Uterus (tissue), 3 donors: ENCODE measurements at regions not wholly inside any gene's neighbourhood (a gene's known extent, or its start where the extent isn't known, plus 50 kb on each side); places are given as distances from the start of the nearest gene placed in this dataset.

Experiments
- DNase-seq, 2 donors: peaks; one replicate each; pipeline ENCODE4 v3.0.0-alpha.2; 2019 to 2020
- H3K27ac ChIP-seq, 2 donors: fragments of 200-600 bp; sonication (generic); 1 replicate in 1 of 2; 2 replicates in 1 of 2; pipeline ENCODE4 v1.5.1; 2016 to 2018
- H3K27me3 ChIP-seq, 2 donors: fragments of 200-600 bp; sonication (generic); one replicate each; pipeline ENCODE4 v1.5.1; 2018 to 2019; ENCODE audit warnings: control low read depth in 1 of 2
- H3K36me3 ChIP-seq, 2 donors: fragments of 200-600 bp; sonication (generic); one replicate each; pipeline ENCODE4 v1.5.1; 2019; ENCODE audit warnings: control low read depth in 1 of 2
- H3K4me1 ChIP-seq, 2 donors: fragments of 200-600 bp; sonication (generic); one replicate each; pipeline ENCODE4 v1.5.1; 2018 to 2019; ENCODE audit warnings: control low read depth in 1 of 2
- H3K4me3 ChIP-seq, 2 donors: fragments of 200-600 bp; sonication (generic); 1 replicate in 1 of 2; 2 replicates in 1 of 2; pipeline ENCODE4 v1.5.1; 2018 to 2019; ENCODE audit warnings: mild to moderate bottlenecking in 1 of 2
- H3K9me3 ChIP-seq, 2 donors: fragments of 200-600 bp; sonication (generic); one replicate each; pipeline ENCODE4 v1.5.1; 2019; ENCODE audit warnings: control low read depth in 1 of 2
- CTCF ChIP-seq, 4 experiments: fragments of 200-600 bp in 2 of 4; fragments of 450-650 bp in 2 of 4; sonication (generic) in 2 of 4; IDR thresholded peaks; one replicate each; pipeline ENCODE4 v1.5.1; 2016 to 2019; ENCODE audit warnings: antibody characterized with exemption in 4 of 4, mild to moderate bottlenecking in 2 of 4, moderate library complexity in 1 of 4
- POLR2A ChIP-seq, 2 donors: fragments of 450-650 bp; IDR thresholded peaks; one replicate each; pipeline ENCODE4 v1.6.1; 2016; ENCODE audit warnings: antibody characterized with exemption in 2 of 2, mild to moderate bottlenecking in 1 of 2, moderate library complexity in 1 of 2
- intact Hi-C: fragments of 100-400 bp; cut with DNase I; formaldehyde crosslinking; loops from one replicate; pipeline ENCODE4 v1.15.1; 2023; ENCODE audit warnings: low total_unique reads
- donor health status: DM: yes; HTN: yes; CAD: no.

GRCh38 chr2:129906139-129906860 is 73.2 kb upstream of the RAB6C start:
- H3K36me3 ChIP-seq, result no peaks in the 10 kb centered on the region
- H3K27ac ChIP-seq, result no peak overlapping the region
- intact Hi-C loops, result no loop called here
- no peak for TF ChIP-seq CTCF (IDR thresholded peaks at IDR 0.05)
- no peak for TF ChIP-seq POLR2A (IDR thresholded peaks at IDR 0.05)
- no peaks in the 10 kb centered on the region for H3K9me3 ChIP-seq
- no peak for DNase-seq
- no peaks in the 10 kb centered on the region for H3K4me1 ChIP-seq
- H3K4me3 ChIP-seq, result no peak overlapping the region
- H3K27me3 ChIP-seq, result no peaks in the 10 kb centered on the region

GRCh38 chr2:129906861-129907235 is 72.6 kb upstream of the RAB6C start:
- DNase-seq, result no peak
- no peak for TF ChIP-seq POLR2A (IDR thresholded peaks at IDR 0.05)
- no peak for TF ChIP-seq CTCF (IDR thresholded peaks at IDR 0.05)
- Histone ChIP-seq H3K4me3 (no peak overlapping the region), H3K27me3 (no peaks in the 10 kb centered on the region), H3K36me3 (no peaks in the 10 kb centered on the region), H3K9me3 (no peaks in the 10 kb centered on the region), H3K27ac (no peak overlapping the region), H3K4me1 (no peaks in the 10 kb centered on the region)
- intact Hi-C loops, result no loop called here

GRCh38 chr2:129907256-129907998 is 72.0 kb upstream of the RAB6C start:
- DNase-seq, result no peak
- Histone ChIP-seq H3K4me1 (no peaks in the 10 kb centered on the region), H3K9me3 (no peaks in the 10 kb centered on the region), H3K4me3 (no peak overlapping the region), H3K27ac (no peak overlapping the region), H3K27me3 (no peaks in the 10 kb centered on the region), H3K36me3 (no peaks in the 10 kb centered on the region)
- TF ChIP-seq POLR2A (IDR thresholded peaks at IDR 0.05) (no peak), CTCF (IDR thresholded peaks at IDR 0.05) (no peak)
- intact Hi-C loops, result no loop called here

GRCh38 chr2:129908721-129909373 is 70.6 kb upstream of the RAB6C start:
- TF ChIP-seq POLR2A (IDR thresholded peaks at IDR 0.05), result no peak
- TF ChIP-seq CTCF (IDR thresholded peaks at IDR 0.05), result no peak
- H3K27me3 ChIP-seq, result no peaks in the 10 kb centered on the region
- no peaks in the 10 kb centered on the region for H3K4me1 ChIP-seq
- H3K36me3 ChIP-seq, result no peaks in the 10 kb centered on the region
- H3K9me3 ChIP-seq, result no peaks in the 10 kb centered on the region
- no peak overlapping the region for H3K4me3 ChIP-seq
- H3K27ac ChIP-seq, result no peak overlapping the region
- intact Hi-C loops, result no loop called here
- no peak for DNase-seq
